ENCODE measurements at regions not wholly inside any gene's neighbourhood (a gene's known extent, or its start where the extent isn't known, plus 50 kb on each side); places are given as distances from the start of the nearest gene placed in this dataset.

- TF ChIP-seq CTCF (IDR thresholded peaks at IDR 0.05), result no peak
- TF ChIP-seq EP300 (IDR thresholded peaks at IDR 0.05), result no peak
- no peak for TF ChIP-seq POLR2A (IDR thresholded peaks at IDR 0.05)
- no peak for TF ChIP-seq POLR2AphosphoS5 (IDR thresholded peaks at IDR 0.05)
These were observed 78.2 kb upstream of the DST start for GRCh38 chr6:56720882-56721281.
